GM12874 (cell line): ENCODE measurements at regions not wholly inside any gene's neighbourhood (a gene's known extent, or its start where the extent isn't known, plus 50 kb on each side); places are given as distances from the start of the nearest gene placed in this dataset.

Experiments
- TF ChIP-seq, protein P1 (sequence below): IDR thresholded peaks from 2 replicates; pipeline ENCODE4 v1.5.1; 2011; ENCODE audit warnings: low read depth, mild to moderate bottlenecking, control low read depth, low read length, moderate library complexity; ENCODE audit not compliant: insufficient read depth

GRCh38 chr6:10320291-10320690 lies 94.6 kb downstream of the TFAP2A start:
- TF ChIP-seq, protein P1, sequence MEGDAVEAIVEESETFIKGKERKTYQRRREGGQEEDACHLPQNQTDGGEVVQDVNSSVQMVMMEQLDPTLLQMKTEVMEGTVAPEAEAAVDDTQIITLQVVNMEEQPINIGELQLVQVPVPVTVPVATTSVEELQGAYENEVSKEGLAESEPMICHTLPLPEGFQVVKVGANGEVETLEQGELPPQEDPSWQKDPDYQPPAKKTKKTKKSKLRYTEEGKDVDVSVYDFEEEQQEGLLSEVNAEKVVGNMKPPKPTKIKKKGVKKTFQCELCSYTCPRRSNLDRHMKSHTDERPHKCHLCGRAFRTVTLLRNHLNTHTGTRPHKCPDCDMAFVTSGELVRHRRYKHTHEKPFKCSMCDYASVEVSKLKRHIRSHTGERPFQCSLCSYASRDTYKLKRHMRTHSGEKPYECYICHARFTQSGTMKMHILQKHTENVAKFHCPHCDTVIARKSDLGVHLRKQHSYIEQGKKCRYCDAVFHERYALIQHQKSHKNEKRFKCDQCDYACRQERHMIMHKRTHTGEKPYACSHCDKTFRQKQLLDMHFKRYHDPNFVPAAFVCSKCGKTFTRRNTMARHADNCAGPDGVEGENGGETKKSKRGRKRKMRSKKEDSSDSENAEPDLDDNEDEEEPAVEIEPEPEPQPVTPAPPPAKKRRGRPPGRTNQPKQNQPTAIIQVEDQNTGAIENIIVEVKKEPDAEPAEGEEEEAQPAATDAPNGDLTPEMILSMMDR: no peak

- TF ChIP-seq, protein P1: no peak
These were observed 98.5 kb downstream of the TFAP2A start for GRCh38 chr6:10316373-10316721.

DNA sequence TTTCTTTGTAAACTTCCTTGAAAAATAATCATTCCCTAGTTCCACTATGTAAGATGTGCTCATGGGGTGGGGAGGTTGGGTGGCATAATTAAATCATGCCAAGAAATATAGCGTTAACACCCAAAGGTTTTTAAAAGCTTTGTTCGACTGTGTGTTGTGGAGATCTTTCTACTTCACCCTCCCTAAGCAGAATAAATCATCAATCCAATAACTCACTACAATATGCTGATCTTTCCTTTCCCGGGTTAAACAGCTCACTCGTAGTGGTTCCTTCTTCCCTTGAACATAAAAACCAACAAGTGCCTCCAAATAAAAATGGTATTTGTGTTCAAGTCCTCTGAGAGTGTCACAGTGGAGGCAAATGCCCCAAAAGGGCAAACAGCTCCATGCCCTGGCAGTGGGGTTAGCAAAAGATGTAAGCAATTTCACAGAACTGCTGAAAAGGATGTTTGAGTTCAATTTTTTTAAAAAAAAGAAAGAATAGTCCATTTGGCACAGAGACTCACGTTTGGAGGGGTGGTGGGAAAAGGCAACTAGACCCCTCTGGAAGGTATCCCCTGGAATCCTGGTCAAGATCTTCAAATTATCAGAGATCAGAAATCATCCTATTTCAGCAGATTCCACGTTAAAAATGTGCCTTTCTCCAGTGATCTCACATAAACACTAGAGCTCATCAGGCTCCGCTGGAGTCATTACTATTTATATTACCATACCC lies 99.1 kb downstream of the TFAP2A start:
- TF ChIP-seq, protein P1: no peak

- TF ChIP-seq, protein P1: no peak
These were observed 99.8 kb downstream of the TFAP2A start for GRCh38 chr6:10315034-10315433.

- TF ChIP-seq, protein P1: no peak
These were observed 100.5 kb downstream of the TFAP2A start for GRCh38 chr6:10314163-10314955.

DNA sequence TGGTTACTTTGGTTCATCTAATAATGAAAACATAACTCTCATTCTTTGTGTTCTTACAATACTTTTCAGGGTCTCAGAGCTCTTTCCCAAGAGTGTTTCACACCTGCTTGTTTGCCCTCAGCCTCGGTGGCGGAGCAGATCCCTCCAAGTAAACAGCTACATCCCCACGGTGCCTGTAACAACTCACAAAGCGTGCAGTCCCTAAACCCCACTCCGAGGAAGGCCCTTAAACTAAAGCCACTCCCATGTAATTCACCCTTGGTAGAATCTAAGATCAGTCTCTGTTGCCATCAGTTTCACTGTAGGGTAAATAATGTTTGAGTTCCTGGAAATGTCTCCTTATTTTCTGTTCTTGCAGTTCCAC lies 101.1 kb downstream of the TFAP2A start:
- TF ChIP-seq, protein P1: no peak

- TF ChIP-seq, protein P1: no peak
These were observed 102.4 kb downstream of the TFAP2A start for GRCh38 chr6:10312445-10312844.
